GM06990 (cell line): ENCODE measurements at regions not wholly inside any gene's neighbourhood (a gene's known extent, or its start where the extent isn't known, plus 50 kb on each side); places are given as distances from the start of the nearest gene placed in this dataset.
"Not testable (repeated sequence)": the region's sequence is repeated elsewhere in the genome, so short reads cannot be mapped to it uniquely, and the experiment has no call there.

Experiments used
- DNase-seq: peaks from one replicate; pipeline ENCODE4 v3.0.0-alpha.2; 2011; ENCODE audit not compliant: insufficient read length; ENCODE audit errors: extremely low read depth
- H3K27me3 ChIP-seq: replicated peaks from 2 replicates; pipeline ENCODE4 v1.6.0; 2011; ENCODE audit warnings: low read length; ENCODE audit not compliant: control insufficient read depth, insufficient read depth
- H3K36me3 ChIP-seq: 2 replicates; pipeline ENCODE4 v1.5.1; 2011; ENCODE audit warnings: low read length; ENCODE audit not compliant: control insufficient read depth, insufficient read depth
- H3K4me3 ChIP-seq: replicated peaks from 2 replicates; pipeline ENCODE4 v1.5.1; 2011; ENCODE audit warnings: low read depth, mild to moderate bottlenecking, control low read depth, low read length
- TF ChIP-seq, protein P1 (sequence below): IDR thresholded peaks from 2 replicates; pipeline ENCODE4 v1.5.1; 2011; ENCODE audit warnings: low read length, control low read depth, mild to moderate bottlenecking, inconsistent platforms; ENCODE audit not compliant: insufficient read depth, poor library complexity, severe bottlenecking

- Histone ChIP-seq H3K27me3 (no peaks in the 10 kb centered on the region), H3K4me3 (no peak overlapping the region), H3K36me3 (no peaks in the 10 kb centered on the region)
- TF ChIP-seq, protein P1, sequence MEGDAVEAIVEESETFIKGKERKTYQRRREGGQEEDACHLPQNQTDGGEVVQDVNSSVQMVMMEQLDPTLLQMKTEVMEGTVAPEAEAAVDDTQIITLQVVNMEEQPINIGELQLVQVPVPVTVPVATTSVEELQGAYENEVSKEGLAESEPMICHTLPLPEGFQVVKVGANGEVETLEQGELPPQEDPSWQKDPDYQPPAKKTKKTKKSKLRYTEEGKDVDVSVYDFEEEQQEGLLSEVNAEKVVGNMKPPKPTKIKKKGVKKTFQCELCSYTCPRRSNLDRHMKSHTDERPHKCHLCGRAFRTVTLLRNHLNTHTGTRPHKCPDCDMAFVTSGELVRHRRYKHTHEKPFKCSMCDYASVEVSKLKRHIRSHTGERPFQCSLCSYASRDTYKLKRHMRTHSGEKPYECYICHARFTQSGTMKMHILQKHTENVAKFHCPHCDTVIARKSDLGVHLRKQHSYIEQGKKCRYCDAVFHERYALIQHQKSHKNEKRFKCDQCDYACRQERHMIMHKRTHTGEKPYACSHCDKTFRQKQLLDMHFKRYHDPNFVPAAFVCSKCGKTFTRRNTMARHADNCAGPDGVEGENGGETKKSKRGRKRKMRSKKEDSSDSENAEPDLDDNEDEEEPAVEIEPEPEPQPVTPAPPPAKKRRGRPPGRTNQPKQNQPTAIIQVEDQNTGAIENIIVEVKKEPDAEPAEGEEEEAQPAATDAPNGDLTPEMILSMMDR, result no peak
- DNase-seq, result no peak
These were observed 81.9 kb upstream of the LRPAP1 start for GRCh38 chr4:3613967-3614730.

- DNase-seq, result no peak
- H3K4me3 ChIP-seq, result no peak overlapping the region
- H3K27me3 ChIP-seq, result no peaks in the 10 kb centered on the region
- H3K36me3 ChIP-seq, result no peaks in the 10 kb centered on the region
- TF ChIP-seq, protein P1, result no peak
These were observed 80.7 kb upstream of the LRPAP1 start for GRCh38 chr4:3612934-3613333.

DNA sequence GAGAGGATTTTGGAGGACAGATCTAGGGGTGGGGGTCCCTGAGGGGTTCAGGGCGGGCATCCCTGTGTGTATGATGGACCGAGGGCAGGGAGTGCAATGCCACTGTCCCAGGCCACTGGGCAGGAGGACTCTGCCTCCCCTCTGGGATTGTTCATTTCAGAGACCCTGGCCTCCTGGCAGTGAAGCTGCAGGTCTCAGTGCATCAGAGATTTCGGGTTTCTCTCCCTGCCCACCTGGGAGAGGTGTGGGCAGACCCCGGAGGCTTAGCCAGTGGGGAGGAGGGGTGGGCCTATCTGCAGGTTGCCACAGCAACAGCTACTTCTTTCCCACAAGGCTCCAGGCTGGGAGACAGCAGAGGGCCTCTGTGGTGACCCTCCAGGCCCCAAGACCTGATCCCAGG lies 80.1 kb upstream of the LRPAP1 start:
- Histone ChIP-seq H3K4me3 (no peak overlapping the region), H3K36me3 (no peaks in the 10 kb centered on the region), H3K27me3 (no peaks in the 10 kb centered on the region)
- DNase-seq, result no peak
- TF ChIP-seq, protein P1, result no peak

- Histone ChIP-seq H3K4me3 (no peak overlapping the region), H3K36me3 (no peaks in the 10 kb centered on the region), H3K27me3 (no peaks in the 10 kb centered on the region)
- TF ChIP-seq, protein P1, result no peak
- DNase-seq, result no peak
These were observed 79.6 kb upstream of the LRPAP1 start for GRCh38 chr4:3611778-3612177.

DNA sequence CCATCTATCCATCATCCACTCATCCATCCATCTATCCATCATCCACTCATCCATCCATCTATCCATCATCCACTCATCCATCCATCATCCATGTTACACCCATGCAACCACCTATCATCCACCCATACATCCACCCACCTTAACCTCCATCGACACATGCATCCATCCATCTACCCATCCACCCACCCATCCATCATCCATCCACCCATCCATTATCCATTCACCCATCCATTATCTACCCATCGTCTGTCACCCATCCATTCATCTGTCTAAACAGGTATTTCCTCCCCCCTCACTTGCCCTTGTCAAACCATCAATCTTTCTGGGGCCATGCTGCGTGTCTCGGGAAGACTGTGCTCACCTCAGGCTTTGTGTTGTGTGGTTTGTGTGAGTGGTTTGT lies 78.6 kb upstream of the LRPAP1 start:
- H3K27me3 ChIP-seq, H3K36me3 ChIP-seq, H3K4me3 ChIP-seq, DNase-seq: not testable (repeated sequence)

DNA sequence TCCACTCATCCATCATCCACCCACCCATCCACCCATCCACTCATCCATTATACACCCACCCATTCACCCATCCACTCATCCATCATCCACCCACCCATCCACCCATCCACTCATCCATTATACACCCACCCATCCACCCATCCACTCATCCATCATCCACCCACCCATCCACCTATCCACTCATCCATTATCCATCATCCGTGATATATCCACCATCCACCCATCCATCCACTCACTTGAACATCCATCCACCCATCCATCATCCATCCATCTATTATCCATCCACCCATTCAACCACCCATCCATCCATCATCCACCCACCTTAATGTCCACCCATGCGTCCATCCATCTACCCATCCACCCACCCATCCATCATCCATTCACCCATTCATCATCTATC lies 77.7 kb upstream of the LRPAP1 start:
- H3K36me3 ChIP-seq, H3K4me3 ChIP-seq, DNase-seq, H3K27me3 ChIP-seq: not testable (repeated sequence)
